Neural cell (in vitro differentiated cells): ENCODE measurements at regions not wholly inside any gene's neighbourhood (a gene's known extent, or its start where the extent isn't known, plus 50 kb on each side); places are given as distances from the start of the nearest gene placed in this dataset.

Experiments used
- EP300 ChIP-seq: fragments of 450-650 bp; conservative IDR thresholded peaks from 2 replicates; pipeline ENCODE4 v1.6.1; 2014; ENCODE audit warnings: antibody characterized with exemption, mild to moderate bottlenecking, moderate library complexity; ENCODE audit not compliant: poor library complexity, severe bottlenecking
- EZH2 ChIP-seq: fragments of 200-600, 300-800 bp; shearing (Covaris generic), sonication (generic); IDR thresholded peaks from 2 replicates; pipeline ENCODE4 v1.6.1; 2014; ENCODE audit warnings: antibody characterized with exemption, low read length, borderline replicate concordance, mild to moderate bottlenecking; ENCODE audit not compliant: insufficient read depth, poor library complexity, severe bottlenecking
- MXI1 ChIP-seq: fragments of 450-650 bp; conservative IDR thresholded peaks from 2 replicates; pipeline ENCODE4 v1.6.1; 2014; ENCODE audit warnings: antibody characterized with exemption, mild to moderate bottlenecking; ENCODE audit not compliant: poor library complexity, severe bottlenecking
- POLR2AphosphoS5 ChIP-seq: IDR thresholded peaks from 2 replicates; pipeline ENCODE4 v1.6.1; 2012
- RAD21 ChIP-seq: fragments of 450-650 bp; conservative IDR thresholded peaks from 2 replicates; pipeline ENCODE4 v1.6.1; 2014; ENCODE audit warnings: antibody characterized with exemption, mild to moderate bottlenecking, moderate library complexity
- TF ChIP-seq, protein P1 (sequence below): fragments of 450-650 bp; IDR thresholded peaks from 2 replicates; pipeline ENCODE4 v1.5.1; 2014; ENCODE audit warnings: antibody characterized with exemption, mild to moderate bottlenecking, moderate library complexity; ENCODE audit not compliant: poor library complexity, severe bottlenecking

DNA sequence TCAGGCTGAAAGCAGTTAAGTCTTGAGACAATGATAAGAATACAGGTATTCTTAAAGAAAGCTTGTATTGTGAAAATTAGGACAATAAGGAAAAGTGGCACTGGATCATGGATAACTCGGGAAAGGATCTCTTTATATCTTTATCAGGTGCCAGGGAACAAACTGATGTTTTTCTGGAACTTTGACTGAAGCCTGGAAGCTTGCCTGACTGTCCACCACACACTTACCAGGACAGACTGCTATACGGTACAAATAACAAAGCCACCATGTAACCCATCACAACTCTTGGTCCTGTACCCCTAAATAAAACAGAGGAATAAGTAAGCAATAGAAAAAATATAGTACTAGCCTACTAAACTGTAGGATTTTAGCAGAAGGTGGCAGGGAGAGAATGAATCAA lies 623.0 kb downstream of the OTOL1 start:
- TF ChIP-seq, protein P1, sequence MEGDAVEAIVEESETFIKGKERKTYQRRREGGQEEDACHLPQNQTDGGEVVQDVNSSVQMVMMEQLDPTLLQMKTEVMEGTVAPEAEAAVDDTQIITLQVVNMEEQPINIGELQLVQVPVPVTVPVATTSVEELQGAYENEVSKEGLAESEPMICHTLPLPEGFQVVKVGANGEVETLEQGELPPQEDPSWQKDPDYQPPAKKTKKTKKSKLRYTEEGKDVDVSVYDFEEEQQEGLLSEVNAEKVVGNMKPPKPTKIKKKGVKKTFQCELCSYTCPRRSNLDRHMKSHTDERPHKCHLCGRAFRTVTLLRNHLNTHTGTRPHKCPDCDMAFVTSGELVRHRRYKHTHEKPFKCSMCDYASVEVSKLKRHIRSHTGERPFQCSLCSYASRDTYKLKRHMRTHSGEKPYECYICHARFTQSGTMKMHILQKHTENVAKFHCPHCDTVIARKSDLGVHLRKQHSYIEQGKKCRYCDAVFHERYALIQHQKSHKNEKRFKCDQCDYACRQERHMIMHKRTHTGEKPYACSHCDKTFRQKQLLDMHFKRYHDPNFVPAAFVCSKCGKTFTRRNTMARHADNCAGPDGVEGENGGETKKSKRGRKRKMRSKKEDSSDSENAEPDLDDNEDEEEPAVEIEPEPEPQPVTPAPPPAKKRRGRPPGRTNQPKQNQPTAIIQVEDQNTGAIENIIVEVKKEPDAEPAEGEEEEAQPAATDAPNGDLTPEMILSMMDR, result no peak
- no peak for TF ChIP-seq RAD21
- TF ChIP-seq MXI1, result no peak
- TF ChIP-seq EP300, result no peak
- TF ChIP-seq EZH2, result no peak
- TF ChIP-seq POLR2AphosphoS5, result no peak
